GM06990 (cell line): ENCODE measurements at regions not wholly inside any gene's neighbourhood (a gene's known extent, or its start where the extent isn't known, plus 50 kb on each side); places are given as distances from the start of the nearest gene placed in this dataset.

Source experiments
- DNase-seq: peaks from one replicate; pipeline ENCODE4 v3.0.0-alpha.2; 2011; ENCODE audit not compliant: insufficient read length; ENCODE audit errors: extremely low read depth
- H3K27me3 ChIP-seq: replicated peaks from 2 replicates; pipeline ENCODE4 v1.6.0; 2011; ENCODE audit warnings: low read length; ENCODE audit not compliant: control insufficient read depth, insufficient read depth
- H3K36me3 ChIP-seq: 2 replicates; pipeline ENCODE4 v1.5.1; 2011; ENCODE audit warnings: low read length; ENCODE audit not compliant: control insufficient read depth, insufficient read depth
- H3K4me3 ChIP-seq: replicated peaks from 2 replicates; pipeline ENCODE4 v1.5.1; 2011; ENCODE audit warnings: low read depth, mild to moderate bottlenecking, control low read depth, low read length
- CTCF ChIP-seq: IDR thresholded peaks from 2 replicates; pipeline ENCODE4 v1.5.1; 2011; ENCODE audit warnings: low read length, control low read depth, mild to moderate bottlenecking, inconsistent platforms; ENCODE audit not compliant: insufficient read depth, poor library complexity, severe bottlenecking

- no peaks in the 10 kb centered on the region for H3K36me3 ChIP-seq
- no peak for TF ChIP-seq CTCF
- H3K27me3 ChIP-seq, result no peaks in the 10 kb centered on the region
- DNase-seq, result no peak
- no peak overlapping the region for H3K4me3 ChIP-seq
These were observed 477.6 kb upstream of the GRID2 start for GRCh38 chr4:91826186-91826585.

DNA sequence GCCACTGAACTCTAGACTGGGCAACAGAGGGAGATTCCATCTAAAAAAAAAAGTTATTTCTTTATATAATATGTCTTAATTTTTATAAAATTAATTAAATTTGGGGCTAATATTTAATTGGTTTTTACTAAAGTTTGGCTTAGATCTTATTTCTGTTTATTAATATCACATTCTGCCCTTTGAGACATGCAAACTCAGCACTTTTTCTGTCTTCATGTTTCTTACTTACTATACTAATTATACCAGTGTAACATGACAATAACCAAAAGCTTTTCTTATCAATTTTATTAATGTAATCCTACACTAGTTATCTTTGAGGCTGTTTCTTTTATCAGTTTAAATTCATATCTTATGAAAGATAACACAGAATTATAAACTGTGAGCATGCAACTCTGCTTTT, 475.9 kb upstream of the GRID2 start:
- Histone ChIP-seq H3K36me3 (no peaks in the 10 kb centered on the region), H3K4me3 (no peak overlapping the region), H3K27me3 (no peaks in the 10 kb centered on the region)
- DNase-seq, result no peak
- TF ChIP-seq CTCF, result no peak

GRCh38 chr4:91829531-91829930, 474.2 kb upstream of the GRID2 start:
- H3K36me3 ChIP-seq, result no peaks in the 10 kb centered on the region
- no peak for DNase-seq
- H3K4me3 ChIP-seq, result no peak overlapping the region
- no peak for TF ChIP-seq CTCF
- H3K27me3 ChIP-seq, result no peaks in the 10 kb centered on the region

- no peak overlapping the region for H3K4me3 ChIP-seq
- H3K36me3 ChIP-seq, result no peaks in the 10 kb centered on the region
- H3K27me3 ChIP-seq, result no peaks in the 10 kb centered on the region
- DNase-seq, result no peak
- no peak for TF ChIP-seq CTCF
These were observed 472.9 kb upstream of the GRID2 start for GRCh38 chr4:91830681-91831395.

GRCh38 chr4:91837608-91838029, 466.1 kb upstream of the GRID2 start:
- no peak for TF ChIP-seq CTCF
- Histone ChIP-seq H3K4me3 (no peak overlapping the region), H3K36me3 (no peaks in the 10 kb centered on the region), H3K27me3 (no peaks in the 10 kb centered on the region)
- DNase-seq, result no peak
